HG03457 (cell line): ENCODE measurements at regions not wholly inside any gene's neighbourhood (a gene's known extent, or its start where the extent isn't known, plus 50 kb on each side); places are given as distances from the start of the nearest gene placed in this dataset.
"Not testable (repeated sequence)": the region's sequence is repeated elsewhere in the genome, so short reads cannot be mapped to it uniquely, and the experiment has no call there.

ENCODE experiments used
- ATAC-seq: cut with Tn5 transposase; IDR thresholded peaks from one replicate; pipeline ENCODE4 v1.9.1; 2021; ENCODE audit warnings: moderate number of reproducible peaks; ENCODE audit not compliant: unreplicated experiment

- no peak for ATAC-seq
Measured at GRCh38 chr3:87435926-87436620, 159.7 kb upstream of the POU1F1 start.

- ATAC-seq, result not testable (repeated sequence)
Measured at GRCh38 chr3:87433445-87433844, 157.1 kb upstream of the POU1F1 start.

- no peak for ATAC-seq
Measured at GRCh38 chr3:87426918-87427317, 150.5 kb upstream of the POU1F1 start.

GRCh38 chr3:87425056-87425455 lies 148.7 kb upstream of the POU1F1 start:
- ATAC-seq, result no peak

DNA sequence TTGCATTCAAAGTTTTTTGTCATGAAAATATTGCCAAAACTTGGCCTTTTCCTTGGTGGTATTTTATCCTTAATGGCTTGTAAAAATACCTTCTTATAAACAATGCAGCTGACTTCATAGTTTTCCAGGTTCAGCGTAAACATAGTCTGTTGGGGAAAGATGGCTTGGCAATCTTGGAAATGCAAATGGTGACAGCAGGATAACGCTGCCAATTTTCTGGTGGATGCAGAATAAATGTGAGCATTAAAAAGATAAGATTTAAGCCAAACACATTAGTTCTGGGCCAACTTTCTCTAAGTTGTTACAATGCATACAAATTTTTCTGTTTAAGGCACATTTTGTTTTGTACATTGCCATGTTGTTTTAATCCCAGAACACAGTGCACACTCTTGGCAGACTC lies 147.0 kb upstream of the POU1F1 start:
- no peak for ATAC-seq

GRCh38 chr3:87422333-87422732 lies 145.9 kb upstream of the POU1F1 start:
- no peak for ATAC-seq

GRCh38 chr3:87420171-87420570 lies 143.8 kb upstream of the POU1F1 start:
- ATAC-seq, result no peak

GRCh38 chr3:87414271-87414670 lies 137.9 kb upstream of the POU1F1 start:
- ATAC-seq, result no peak

GRCh38 chr3:87413814-87414213 lies 137.4 kb upstream of the POU1F1 start:
- no peak for ATAC-seq

GRCh38 chr3:87410110-87410509 lies 133.7 kb upstream of the POU1F1 start:
- no peak for ATAC-seq

- no peak for ATAC-seq
Measured at GRCh38 chr3:87398168-87398801, 121.9 kb upstream of the POU1F1 start.

GRCh38 chr3:87397211-87397610 lies 120.8 kb upstream of the POU1F1 start:
- ATAC-seq, result no peak

DNA sequence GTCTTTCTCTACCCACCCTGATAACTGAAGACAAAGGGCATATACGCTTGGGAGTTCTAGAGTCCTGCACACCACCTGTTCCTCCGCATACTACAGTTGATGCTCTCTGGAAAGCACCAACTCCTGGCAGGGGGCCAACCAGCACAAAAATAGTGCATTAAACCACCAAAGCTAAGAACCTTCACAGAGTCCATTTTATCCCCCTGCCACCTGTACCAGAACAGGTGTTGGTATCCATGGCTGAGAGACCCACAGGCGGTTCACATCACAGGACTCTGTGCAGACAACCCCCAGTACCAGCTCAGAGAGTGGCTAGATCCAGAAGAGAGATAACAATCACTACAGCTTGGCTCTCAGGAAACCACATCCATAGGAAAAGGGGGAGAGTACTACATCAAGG lies 114.4 kb upstream of the POU1F1 start:
- no peak for ATAC-seq

GRCh38 chr3:87390353-87390752 lies 114.0 kb upstream of the POU1F1 start:
- no peak for ATAC-seq

DNA sequence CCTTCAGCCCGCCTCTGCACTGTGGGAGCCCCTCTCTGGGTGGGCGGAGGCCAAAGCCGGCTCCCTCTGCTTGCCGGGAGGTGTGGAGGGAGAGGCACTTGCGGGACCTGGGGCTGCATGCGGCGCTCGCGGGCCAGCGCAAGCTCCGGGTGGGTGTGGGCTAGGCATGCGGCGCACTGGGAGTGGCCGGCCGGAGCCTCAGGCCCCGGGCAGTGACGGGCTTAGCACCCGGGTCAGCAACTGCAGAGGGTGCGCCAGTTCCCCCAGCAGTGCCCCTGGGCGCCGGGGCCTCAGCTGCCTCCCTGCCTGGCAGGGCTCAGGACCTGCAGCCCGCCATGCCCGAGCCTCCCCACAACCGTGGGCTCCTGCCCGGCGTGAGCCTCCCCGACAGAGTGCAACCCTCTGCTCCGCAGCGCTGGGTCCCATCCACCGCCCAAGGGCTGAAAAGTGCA lies 98.9 kb upstream of the POU1F1 start:
- ATAC-seq, result no peak

DNA sequence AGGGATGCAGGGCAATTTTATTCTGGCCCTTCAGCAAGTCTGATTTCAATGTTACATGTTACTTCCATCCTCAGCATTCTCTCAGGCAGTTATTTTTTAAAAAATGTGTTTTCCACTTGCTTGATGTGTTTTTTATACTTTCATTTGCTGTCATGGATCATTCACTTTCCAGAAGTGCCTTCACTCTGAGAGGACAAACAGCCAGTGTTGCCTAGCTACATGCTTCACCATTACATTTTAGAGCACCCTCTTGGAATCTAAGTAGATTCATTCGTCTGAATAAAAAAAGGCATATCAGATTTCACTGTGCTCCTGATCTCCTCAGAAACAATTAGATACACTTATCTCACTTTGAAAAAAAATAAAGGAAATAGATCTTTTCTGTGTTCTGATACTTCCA lies 93.6 kb upstream of the POU1F1 start:
- ATAC-seq, result no peak

- no peak for ATAC-seq
Measured at GRCh38 chr3:87367736-87368135, 91.4 kb upstream of the POU1F1 start.

DNA sequence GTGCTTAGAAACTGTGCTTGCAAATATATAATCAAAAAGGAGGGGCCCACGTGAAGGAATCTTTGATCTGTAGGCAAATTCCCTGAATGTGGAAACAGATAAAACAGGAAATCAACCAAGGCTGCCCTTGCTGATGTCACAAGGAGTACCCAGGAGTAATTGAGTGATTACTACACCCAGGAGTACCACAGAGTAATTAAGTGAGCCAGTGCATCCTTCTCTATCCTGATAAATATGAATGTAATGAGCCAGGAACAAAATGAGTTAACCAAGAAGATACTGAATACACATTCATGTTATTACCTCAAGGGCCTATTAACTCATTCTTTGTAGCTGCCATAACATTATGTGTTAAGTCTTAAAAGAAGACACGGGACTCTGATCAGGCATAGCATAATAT lies 87.3 kb upstream of the POU1F1 start:
- ATAC-seq, result no peak

GRCh38 chr3:87361956-87362355 lies 85.6 kb upstream of the POU1F1 start:
- ATAC-seq, result no peak

DNA sequence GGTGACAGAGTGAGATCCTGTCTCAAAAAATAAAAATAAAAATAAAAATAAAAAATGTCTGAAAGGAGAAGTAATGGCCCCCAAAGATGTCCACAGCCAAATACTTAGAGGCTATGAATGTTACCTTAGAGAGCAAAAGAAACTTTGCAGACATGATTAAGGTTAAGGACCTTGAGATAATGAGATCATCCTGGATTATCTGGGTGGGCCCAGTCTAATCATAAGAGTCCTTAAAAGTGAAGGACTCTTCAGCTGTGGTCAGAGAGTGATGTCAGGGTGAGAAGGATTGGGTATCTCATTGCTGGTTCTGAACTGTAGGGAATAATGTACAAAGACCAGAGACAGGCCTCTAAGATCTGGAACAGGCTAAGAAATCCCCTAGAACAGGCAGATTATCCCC lies 84.9 kb upstream of the POU1F1 start:
- no peak for ATAC-seq

DNA sequence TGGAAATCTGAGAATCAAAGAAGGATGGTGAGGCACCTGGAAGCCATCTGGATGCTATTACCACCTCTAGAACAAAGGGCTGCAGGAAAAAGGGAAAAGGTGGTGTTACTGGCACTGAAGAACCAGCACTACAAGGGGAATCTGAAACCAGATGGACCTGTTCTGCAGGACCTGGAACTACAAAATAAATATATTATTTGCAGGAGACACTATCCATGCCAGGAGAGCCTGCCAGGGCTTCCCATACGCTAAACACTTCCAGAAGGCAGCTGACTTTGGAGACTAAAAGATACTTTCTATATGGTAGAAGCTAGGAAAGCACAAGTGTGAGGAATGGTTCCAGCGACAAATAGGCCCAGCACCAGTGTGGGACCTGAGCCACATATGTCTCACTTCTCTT lies 83.4 kb upstream of the POU1F1 start:
- ATAC-seq, result no peak

- ATAC-seq, result no peak
Measured at GRCh38 chr3:87359025-87359424, 82.6 kb upstream of the POU1F1 start.

DNA sequence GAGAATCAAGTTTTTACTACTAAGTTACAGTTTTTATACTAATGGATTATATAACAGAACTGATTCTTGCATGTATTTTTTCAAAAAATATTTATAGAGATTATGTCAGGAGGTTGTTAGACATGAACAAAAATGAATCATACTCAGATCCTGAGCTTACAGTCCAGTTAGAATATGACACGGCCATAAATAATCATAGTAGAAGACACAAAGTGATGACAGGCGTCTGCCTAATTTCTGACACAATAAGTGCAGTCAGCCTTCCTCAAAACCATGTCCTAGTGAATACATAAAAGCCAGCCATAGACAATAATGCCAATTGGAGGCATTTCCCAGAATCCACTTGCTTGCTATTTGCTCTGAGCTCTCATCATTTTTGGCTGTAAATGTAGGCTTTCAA lies 81.7 kb upstream of the POU1F1 start:
- no peak for ATAC-seq
